Peyer's patch (tissue), 4 donors: ENCODE measurements at regions not wholly inside any gene's neighbourhood (a gene's known extent, or its start where the extent isn't known, plus 50 kb on each side); places are given as distances from the start of the nearest gene placed in this dataset.

Experiments used
- CTCF ChIP-seq, 6 experiments: fragments of 450-650 bp in 4 of 6; fragments of 200-600 bp in 2 of 6; sonication (generic) in 1 of 6; IDR thresholded peaks; one replicate each; pipeline ENCODE4 v1.5.1; 2017 to 2019; ENCODE audit warnings: antibody characterized with exemption in 6 of 6, mild to moderate bottlenecking in 3 of 6, moderate library complexity in 1 of 6
- POLR2A ChIP-seq, 2 donors: fragments of 450-650 bp; IDR thresholded peaks; one replicate each; pipeline ENCODE4 v1.5.1; 2017; ENCODE audit warnings: antibody characterized with exemption in 2 of 2, mild to moderate bottlenecking in 2 of 2, moderate library complexity in 2 of 2

- TF ChIP-seq CTCF (IDR thresholded peaks at IDR 0.05), result no peak
- TF ChIP-seq POLR2A (IDR thresholded peaks at IDR 0.05), result no peak
These were observed 806.3 kb downstream of the BRD1 start for GRCh38 chr22:49021131-49021925.
